Endodermal cell (in vitro differentiated cells): ENCODE measurements at regions not wholly inside any gene's neighbourhood (a gene's known extent, or its start where the extent isn't known, plus 50 kb on each side); places are given as distances from the start of the nearest gene placed in this dataset.

Source experiments
- DNase-seq: peaks from one replicate; pipeline ENCODE4 v3.0.0-alpha.2; 2017
- H3K27ac ChIP-seq: 2 replicates; pipeline ENCODE4 v1.5.1; 2013; ENCODE audit warnings: mild to moderate bottlenecking, low read depth, low read length, moderate library complexity
- H3K27me3 ChIP-seq: 2 replicates; pipeline ENCODE4 v1.6.1; 2013; ENCODE audit warnings: mild to moderate bottlenecking, low read length, moderate library complexity; ENCODE audit not compliant: insufficient read depth, control insufficient read depth, poor library complexity, severe bottlenecking
- H3K36me3 ChIP-seq: 2 replicates; pipeline ENCODE4 v1.7.0; 2013; ENCODE audit warnings: mild to moderate bottlenecking, low read length, moderate library complexity; ENCODE audit not compliant: control insufficient read depth, insufficient read depth
- H3K4me1 ChIP-seq: one replicate; pipeline ENCODE4 v1.7.0; 2013; ENCODE audit warnings: low read length; ENCODE audit not compliant: control insufficient read depth, insufficient read depth
- H3K4me3 ChIP-seq: 2 replicates; pipeline ENCODE4 v1.5.1; 2013; ENCODE audit warnings: mild to moderate bottlenecking, low read length, moderate library complexity
- H3K9ac ChIP-seq: 2 replicates; pipeline ENCODE4 v1.6.1; 2013; ENCODE audit warnings: mild to moderate bottlenecking, low read length, moderate library complexity; ENCODE audit not compliant: poor library complexity, severe bottlenecking; ENCODE audit errors: extremely low read depth
- H3K9me3 ChIP-seq: 2 replicates; pipeline ENCODE4 v1.6.1; 2013; ENCODE audit warnings: mild to moderate bottlenecking, low read length, moderate library complexity; ENCODE audit not compliant: control insufficient read depth
- H3K27ac Mint-ChIP-seq: 2 replicates; pipeline ENCODE4 v1.8.0; 2020; ENCODE audit warnings: mixed read lengths
- H3K27me3 Mint-ChIP-seq: 2 replicates; pipeline ENCODE4 v1.8.0; 2021; ENCODE audit warnings: mild to moderate bottlenecking, mixed read lengths; ENCODE audit not compliant: insufficient read depth
- H3K36me3 Mint-ChIP-seq: 2 replicates; pipeline ENCODE4 v1.8.0; 2020; ENCODE audit warnings: low read depth, mixed read lengths
- H3K4me1 Mint-ChIP-seq: 2 replicates; pipeline ENCODE4 v1.8.0; 2020; ENCODE audit warnings: mixed read lengths
- H3K4me3 Mint-ChIP-seq: 2 replicates; pipeline ENCODE4 v1.8.0; 2020; ENCODE audit warnings: mild to moderate bottlenecking, moderate library complexity, mixed read lengths
- H3K9me3 Mint-ChIP-seq: 2 replicates; pipeline ENCODE4 v1.8.0; 2020; ENCODE audit warnings: mild to moderate bottlenecking, mixed read lengths
- WGBS, 2 experiments: methylation state at CpG; one replicate each; pipeline versions ENCODE4 v1.1.5 to v1.1.7; 2013; ENCODE audit warnings: missing lambda C conversion rate in 2 of 2, mixed read lengths in 1 of 2; ENCODE audit not compliant: insufficient coverage in 1 of 2, insufficient read length in 1 of 2; 5-methylcytosine and 5-hydroxymethylcytosine counted together
- TF ChIP-seq, protein P1 (sequence below): fragments of 200-600 bp; sonication (generic); conservative IDR thresholded peaks from 2 replicates; pipeline ENCODE4 v1.5.0; 2021; ENCODE audit warnings: antibody characterized with exemption, mild to moderate bottlenecking

DNA sequence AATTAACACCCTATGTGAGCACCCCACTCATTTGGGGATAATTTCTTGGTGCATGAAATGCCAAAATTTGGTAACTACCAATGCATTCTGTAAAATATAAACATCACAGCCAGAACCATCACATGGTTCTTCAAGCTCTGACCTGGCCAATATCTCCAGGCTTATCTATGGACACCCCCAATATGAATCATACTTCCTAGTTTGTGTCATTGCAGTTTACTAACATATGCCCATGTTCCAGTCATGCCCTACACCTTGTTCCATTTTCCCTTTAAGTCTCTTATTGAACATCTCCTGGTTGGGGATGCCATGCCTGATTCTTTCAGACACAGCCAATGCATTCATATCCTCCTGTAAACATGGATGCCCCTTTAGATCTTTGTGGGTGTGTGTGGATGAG, 572.8 kb upstream of the BTBD3 start:
- H3K4me3 ChIP-seq: no peak overlapping the region
- no peak overlapping the region for H3K27ac ChIP-seq
- TF ChIP-seq, protein P1, sequence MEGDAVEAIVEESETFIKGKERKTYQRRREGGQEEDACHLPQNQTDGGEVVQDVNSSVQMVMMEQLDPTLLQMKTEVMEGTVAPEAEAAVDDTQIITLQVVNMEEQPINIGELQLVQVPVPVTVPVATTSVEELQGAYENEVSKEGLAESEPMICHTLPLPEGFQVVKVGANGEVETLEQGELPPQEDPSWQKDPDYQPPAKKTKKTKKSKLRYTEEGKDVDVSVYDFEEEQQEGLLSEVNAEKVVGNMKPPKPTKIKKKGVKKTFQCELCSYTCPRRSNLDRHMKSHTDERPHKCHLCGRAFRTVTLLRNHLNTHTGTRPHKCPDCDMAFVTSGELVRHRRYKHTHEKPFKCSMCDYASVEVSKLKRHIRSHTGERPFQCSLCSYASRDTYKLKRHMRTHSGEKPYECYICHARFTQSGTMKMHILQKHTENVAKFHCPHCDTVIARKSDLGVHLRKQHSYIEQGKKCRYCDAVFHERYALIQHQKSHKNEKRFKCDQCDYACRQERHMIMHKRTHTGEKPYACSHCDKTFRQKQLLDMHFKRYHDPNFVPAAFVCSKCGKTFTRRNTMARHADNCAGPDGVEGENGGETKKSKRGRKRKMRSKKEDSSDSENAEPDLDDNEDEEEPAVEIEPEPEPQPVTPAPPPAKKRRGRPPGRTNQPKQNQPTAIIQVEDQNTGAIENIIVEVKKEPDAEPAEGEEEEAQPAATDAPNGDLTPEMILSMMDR: no peak
- H3K36me3 ChIP-seq: no peaks in the 10 kb centered on the region
- Mint-ChIP-seq H3K27ac (no peak overlapping the region), H3K27me3 (no peaks in the 10 kb centered on the region), H3K36me3 (no peaks in the 10 kb centered on the region), H3K4me3 (no peak overlapping the region), H3K9me3 (peaks cover 7% of the 10 kb centered on the region), H3K4me1 (peaks cover 4% of the 10 kb centered on the region)
- no peak for DNase-seq
- H3K4me1 ChIP-seq: no peaks in the 10 kb centered on the region
- no peak overlapping the region for H3K9ac ChIP-seq
- H3K9me3 ChIP-seq: peaks cover 10% of the 10 kb centered on the region
- H3K27me3 ChIP-seq: no peaks in the 10 kb centered on the region

DNA sequence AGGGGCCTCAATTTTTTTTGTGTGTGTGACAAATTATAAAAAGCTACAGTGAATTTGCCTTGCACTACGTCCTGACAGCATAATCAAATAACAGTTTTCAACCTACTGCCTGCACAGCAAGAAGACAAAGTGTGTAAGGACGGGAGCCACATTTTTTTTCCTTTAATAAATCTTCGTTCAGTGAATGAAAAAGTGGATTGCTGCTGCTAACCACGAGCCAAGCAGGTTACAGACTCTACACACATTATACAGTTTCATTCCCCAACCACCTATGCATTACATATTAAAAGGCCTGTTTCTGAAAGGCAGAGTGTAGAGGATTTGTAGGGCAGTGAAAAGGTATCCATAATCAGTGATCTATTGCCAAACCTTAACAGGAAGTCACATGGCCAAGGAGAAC, 570.0 kb upstream of the BTBD3 start:
- H3K27me3 ChIP-seq: no peaks in the 10 kb centered on the region
- Mint-ChIP-seq H3K27ac (no peak overlapping the region), H3K36me3 (no peaks in the 10 kb centered on the region), H3K27me3 (no peaks in the 10 kb centered on the region), H3K4me1 (peaks cover 1% of the 10 kb centered on the region), H3K4me3 (no peak overlapping the region), H3K9me3 (peaks cover 7% of the 10 kb centered on the region)
- TF ChIP-seq, protein P1: no peak
- H3K36me3 ChIP-seq: no peaks in the 10 kb centered on the region
- peaks cover 10% of the 10 kb centered on the region for H3K9me3 ChIP-seq
- no peaks in the 10 kb centered on the region for H3K4me1 ChIP-seq
- H3K4me3 ChIP-seq: no peak overlapping the region
- WGBS, 2 experiments: 94 to 100% methylated on average over 1 to 3 of the region's 4 CpGs
- DNase-seq: no peak
- no peak overlapping the region for H3K27ac ChIP-seq
- H3K9ac ChIP-seq: no peak overlapping the region

DNA sequence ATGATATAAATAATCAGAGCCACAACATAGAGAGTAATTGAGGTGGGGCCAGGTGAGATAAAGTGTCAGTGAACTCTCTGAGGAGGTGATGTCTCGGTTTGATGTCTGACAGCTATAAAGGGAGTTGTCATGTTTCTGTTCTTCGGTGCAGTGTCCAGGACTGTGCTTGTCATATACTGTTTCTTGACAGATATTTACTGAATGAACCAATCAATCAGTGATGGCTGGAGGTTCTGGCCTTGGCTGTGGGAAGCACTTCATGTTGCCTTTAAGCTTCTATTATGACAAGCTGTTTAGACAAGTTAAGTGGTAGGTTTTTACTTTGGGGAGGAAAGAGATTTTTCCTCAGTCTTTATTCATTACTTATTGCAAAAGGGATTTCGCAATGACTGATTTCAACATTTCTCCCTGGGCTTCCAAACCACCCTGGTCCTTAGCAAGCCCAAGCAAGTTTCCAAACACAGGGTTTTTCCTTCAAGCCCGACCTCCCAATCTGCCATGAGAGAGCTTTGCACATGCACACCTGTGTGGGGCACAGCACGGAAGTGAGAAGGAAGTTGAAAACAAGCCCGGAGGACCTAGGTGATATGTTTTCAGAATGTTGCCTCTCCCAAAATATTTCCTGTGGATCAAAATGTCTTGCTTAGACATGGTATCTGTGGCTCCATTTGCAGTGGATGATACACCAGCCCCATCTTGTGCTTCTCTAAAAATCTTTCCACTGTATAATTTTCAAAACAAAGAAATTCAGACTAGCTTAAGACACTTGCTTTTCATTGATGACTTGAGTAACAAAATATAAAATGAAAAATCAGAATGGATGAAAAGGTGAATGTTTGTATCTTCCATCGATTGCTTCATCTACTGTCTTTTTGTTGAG, 567.3 kb upstream of the BTBD3 start:
- Histone ChIP-seq H3K36me3 (no peaks in the 10 kb centered on the region), H3K4me3 (no peak overlapping the region), H3K9me3 (peaks cover 10% of the 10 kb centered on the region), H3K9ac (no peak overlapping the region), H3K27ac (peak overlapping the region; percentile 96), H3K4me1 (no peaks in the 10 kb centered on the region), H3K27me3 (no peaks in the 10 kb centered on the region)
- H3K9me3 Mint-ChIP-seq: peaks cover 7% of the 10 kb centered on the region
- H3K4me3 Mint-ChIP-seq: no peak overlapping the region
- TF ChIP-seq, protein P1: no peak
- H3K36me3 Mint-ChIP-seq: no peaks in the 10 kb centered on the region
- no peak for DNase-seq
- WGBS, 2 experiments: 81 to 88% methylated on average over 3 to 7 of the region's 7 CpGs
- peaks cover 2% of the 10 kb centered on the region for H3K4me1 Mint-ChIP-seq
- H3K27me3 Mint-ChIP-seq: peaks cover 1% of the 10 kb centered on the region
- H3K27ac Mint-ChIP-seq: no peak overlapping the region
